ENCODE measurements at regions not wholly inside any gene's neighbourhood (a gene's known extent, or its start where the extent isn't known, plus 50 kb on each side); places are given as distances from the start of the nearest gene placed in this dataset.

DNA sequence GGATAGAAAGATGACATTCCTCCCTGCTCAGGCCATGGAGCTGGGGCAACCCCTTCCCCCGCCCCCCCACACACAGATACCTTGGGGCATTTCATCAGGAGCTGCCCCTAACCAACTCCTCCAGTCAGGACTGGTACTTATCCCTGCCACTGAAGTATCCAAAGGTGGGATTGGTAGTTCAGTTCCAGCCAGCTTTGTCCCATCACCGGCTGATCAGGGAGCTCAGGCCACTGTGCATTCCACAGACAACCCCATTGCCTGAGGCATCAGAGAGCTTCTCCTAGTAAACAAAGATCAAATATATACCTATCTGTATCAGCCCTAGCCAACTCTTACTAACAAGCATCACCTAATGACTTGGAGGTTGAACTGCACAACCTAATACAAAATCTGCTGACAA lies 218.2 kb upstream of the FMR1 start:
- no peak overlapping the region for H3K4me3 Mint-ChIP-seq
- no peaks in the 10 kb centered on the region for H3K9me3 ChIP-seq (ENCODE audit: control insufficient read depth in 1 of 2, low read length in 2 of 2)
- ChIA-PET POLR2A (ENCODE audit: partially characterized antibody) (no interaction called here), CTCF (ENCODE audit: partially characterized antibody) (no interaction called here)
- no peaks in the 10 kb centered on the region for H3K36me3 Mint-ChIP-seq
- no peak overlapping the region for H3K27ac ChIP-seq (ENCODE audit: low read depth, low read length)
- no peaks in the 10 kb centered on the region for H3K4me1 ChIP-seq (ENCODE audit: insufficient read depth, low read length)
- H3K36me3 ChIP-seq (ENCODE audit: insufficient read depth, low read length): no peaks in the 10 kb centered on the region
- peaks cover 0 to 17% (median 5%) of the 10 kb centered on the region in 8 donors for H3K9me3 Mint-ChIP-seq
- no peaks in the 10 kb centered on the region for H3K4me1 Mint-ChIP-seq
- H3K27me3 ChIP-seq (ENCODE audit: insufficient read depth, low read length): no peaks in the 10 kb centered on the region
- no peak overlapping the region for H3K4me3 ChIP-seq (ENCODE audit: low read length in 2 of 2)
- intact Hi-C loops (cut with micrococcal nuclease): no loop called here
- no peak overlapping the region for H3K27ac Mint-ChIP-seq
- H3K27me3 Mint-ChIP-seq: no peaks in the 10 kb centered on the region
- no peak for DNase-seq

DNA sequence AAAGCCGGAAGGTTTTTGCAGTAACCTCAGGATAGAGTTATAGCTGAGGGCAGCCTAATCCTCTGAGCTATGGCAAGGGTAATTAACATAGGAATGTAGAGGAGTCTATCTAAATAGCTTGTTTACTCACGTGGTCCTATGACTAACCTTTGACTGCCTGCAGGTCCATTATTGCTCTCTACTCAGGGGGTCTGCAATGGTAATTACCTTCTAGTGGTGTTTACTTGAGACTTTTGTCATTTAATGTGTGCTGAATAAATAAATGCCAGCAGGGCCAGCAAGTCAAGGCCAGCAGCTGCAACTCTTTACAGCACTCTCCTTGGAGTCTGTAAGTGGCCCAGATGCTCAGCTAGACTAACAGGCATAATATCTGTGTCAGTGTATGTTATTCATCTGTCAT lies 212.7 kb upstream of the FMR1 start:
- H3K9me3 ChIP-seq (ENCODE audit: control insufficient read depth in 1 of 2, low read length in 2 of 2): no peaks in the 10 kb centered on the region
- ChIA-PET CTCF (ENCODE audit: partially characterized antibody) (no interaction called here), POLR2A (ENCODE audit: partially characterized antibody) (no interaction called here)
- Mint-ChIP-seq H3K4me3 (no peak overlapping the region), H3K27ac (no peak overlapping the region), H3K36me3 (no peaks in the 10 kb centered on the region), H3K27me3 (no peaks in the 10 kb centered on the region), H3K4me1 (no peaks in the 10 kb centered on the region), H3K9me3 (peaks cover 0 to 8% (median 2%) of the 10 kb centered on the region in 8 donors)
- intact Hi-C loops (cut with micrococcal nuclease): no loop called here
- H3K4me3 ChIP-seq (ENCODE audit: low read length in 2 of 2): no peak overlapping the region
- H3K36me3 ChIP-seq (ENCODE audit: insufficient read depth, low read length): no peaks in the 10 kb centered on the region
- H3K4me1 ChIP-seq (ENCODE audit: insufficient read depth, low read length): no peaks in the 10 kb centered on the region
- H3K27me3 ChIP-seq (ENCODE audit: insufficient read depth, low read length): no peaks in the 10 kb centered on the region
- no peak for DNase-seq
- H3K27ac ChIP-seq (ENCODE audit: low read depth, low read length): no peak overlapping the region

DNA sequence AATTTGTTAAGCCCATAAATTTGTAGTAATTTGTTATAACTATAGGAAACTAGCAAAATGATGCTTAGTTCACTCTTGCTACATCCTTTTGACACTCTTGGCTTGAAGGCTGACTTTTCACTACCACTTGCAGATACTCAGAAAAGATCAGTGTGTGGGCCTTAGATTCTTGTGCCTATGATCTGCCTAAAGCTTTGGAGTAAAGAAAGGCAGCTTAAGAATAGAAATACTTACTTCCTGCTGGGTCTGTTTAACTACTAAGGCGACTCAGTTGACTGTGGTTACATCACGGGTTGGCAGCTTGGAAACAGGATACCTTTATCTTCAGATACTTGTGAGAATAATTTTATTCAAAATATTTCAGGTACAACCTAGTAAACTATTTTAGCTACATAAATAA lies 201.4 kb upstream of the FMR1 start:
- Mint-ChIP-seq H3K4me3 (no peak overlapping the region), H3K9me3 (peaks cover 0 to 2% (median 0%) of the 10 kb centered on the region in 8 donors), H3K4me1 (no peaks in the 10 kb centered on the region), H3K27me3 (no peaks in the 10 kb centered on the region), H3K36me3 (no peaks in the 10 kb centered on the region), H3K27ac (no peak overlapping the region)
- DNase-seq: no peak
- CTCF ChIA-PET (ENCODE audit: partially characterized antibody): no interaction called here
- no peaks in the 10 kb centered on the region for H3K36me3 ChIP-seq (ENCODE audit: insufficient read depth, low read length)
- H3K27me3 ChIP-seq (ENCODE audit: insufficient read depth, low read length): no peaks in the 10 kb centered on the region
- no peaks in the 10 kb centered on the region for H3K4me1 ChIP-seq (ENCODE audit: insufficient read depth, low read length)
- POLR2A ChIA-PET (ENCODE audit: partially characterized antibody): no interaction called here
- H3K9me3 ChIP-seq (ENCODE audit: control insufficient read depth in 1 of 2, low read length in 2 of 2): no peaks in the 10 kb centered on the region
- H3K4me3 ChIP-seq (ENCODE audit: low read length in 2 of 2): no peak overlapping the region
- H3K27ac ChIP-seq (ENCODE audit: low read depth, low read length): no peak overlapping the region
- intact Hi-C loops (cut with micrococcal nuclease): no loop called here

DNA sequence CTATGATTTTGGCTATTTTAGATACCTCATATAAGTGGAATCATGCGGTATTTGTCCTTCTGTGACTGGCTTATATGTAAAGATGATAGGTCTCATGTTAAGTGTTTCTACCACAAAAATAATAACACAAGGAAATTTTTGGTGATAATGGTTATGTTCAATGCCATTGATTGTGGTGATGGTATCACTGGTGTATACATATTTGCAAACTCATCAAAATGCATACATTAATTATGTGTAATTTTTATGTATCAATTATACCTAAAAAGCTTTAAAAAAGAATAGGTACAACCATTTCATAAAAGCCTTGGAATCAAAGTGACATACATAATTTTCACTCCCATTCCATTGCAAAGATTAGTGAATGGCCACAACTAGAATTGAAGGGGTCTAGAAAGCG lies 178.3 kb upstream of the FMR1 start:
- DNase-seq: no peak
- Histone ChIP-seq H3K36me3 (ENCODE audit: insufficient read depth, low read length) (no peaks in the 10 kb centered on the region), H3K4me3 (ENCODE audit: low read length in 2 of 2) (no peak overlapping the region), H3K27ac (ENCODE audit: low read depth, low read length) (no peak overlapping the region), H3K4me1 (ENCODE audit: insufficient read depth, low read length) (no peaks in the 10 kb centered on the region), H3K27me3 (ENCODE audit: insufficient read depth, low read length) (no peaks in the 10 kb centered on the region), H3K9me3 (ENCODE audit: control insufficient read depth in 1 of 2, low read length in 2 of 2) (no peaks in the 10 kb centered on the region)
- peaks cover 0 to 7% (median 6%) of the 10 kb centered on the region in 4 donors for H3K4me1 Mint-ChIP-seq
- ChIA-PET CTCF (ENCODE audit: partially characterized antibody) (interaction anchor here (0.5 kb wide), 1 partner anchor 14 kb away, joined by 3 read pairs; no protein-coding TSS in a partner anchor), POLR2A (ENCODE audit: partially characterized antibody) (no interaction called here)
- no peaks in the 10 kb centered on the region for H3K27me3 Mint-ChIP-seq
- peaks cover 0 to 1% (median 0%) of the 10 kb centered on the region in 8 donors for H3K9me3 Mint-ChIP-seq
- no peaks in the 10 kb centered on the region for H3K36me3 Mint-ChIP-seq
- H3K27ac Mint-ChIP-seq: no peak overlapping the region
- peak overlapping the region in 1 of 8 donors; percentile 18 for H3K4me3 Mint-ChIP-seq
- intact Hi-C loops (cut with micrococcal nuclease): no loop called here

DNA sequence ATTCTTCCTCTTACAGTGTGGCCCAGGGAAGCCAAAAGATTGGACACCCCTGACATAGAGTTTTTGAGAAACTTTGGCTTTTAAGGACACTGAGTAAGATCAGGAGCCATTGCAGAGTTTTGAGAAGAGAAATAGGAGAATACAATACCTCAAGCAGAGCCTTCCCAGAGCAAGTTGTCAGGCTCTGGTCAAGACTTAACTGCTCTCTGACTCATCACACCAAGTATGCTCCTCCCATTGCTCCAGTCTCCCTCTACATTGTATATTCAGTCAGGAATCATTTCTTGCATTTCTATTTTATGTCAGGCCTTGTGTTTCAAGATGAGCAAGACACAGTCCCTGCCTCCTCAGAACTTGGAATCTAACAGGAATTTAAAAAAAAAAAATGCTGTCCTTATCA lies 176.4 kb upstream of the FMR1 start:
- H3K27me3 ChIP-seq (ENCODE audit: insufficient read depth, low read length): no peaks in the 10 kb centered on the region
- Mint-ChIP-seq H3K27me3 (no peaks in the 10 kb centered on the region), H3K36me3 (no peaks in the 10 kb centered on the region), H3K4me1 (peaks cover 0 to 10% (median 7%) of the 10 kb centered on the region in 4 donors), H3K27ac (no peak overlapping the region), H3K4me3 (no peak overlapping the region), H3K9me3 (peaks cover 0 to 1% (median 0%) of the 10 kb centered on the region in 8 donors)
- no peak overlapping the region for H3K4me3 ChIP-seq (ENCODE audit: low read length in 2 of 2)
- POLR2A ChIA-PET (ENCODE audit: partially characterized antibody): no interaction called here
- intact Hi-C loops (cut with micrococcal nuclease): no loop called here
- H3K9me3 ChIP-seq (ENCODE audit: control insufficient read depth in 1 of 2, low read length in 2 of 2): no peaks in the 10 kb centered on the region
- H3K4me1 ChIP-seq (ENCODE audit: insufficient read depth, low read length): no peaks in the 10 kb centered on the region
- no peaks in the 10 kb centered on the region for H3K36me3 ChIP-seq (ENCODE audit: insufficient read depth, low read length)
- no peak overlapping the region for H3K27ac ChIP-seq (ENCODE audit: low read depth, low read length)
- CTCF ChIA-PET (ENCODE audit: partially characterized antibody): no interaction called here
- no peak for DNase-seq

DNA sequence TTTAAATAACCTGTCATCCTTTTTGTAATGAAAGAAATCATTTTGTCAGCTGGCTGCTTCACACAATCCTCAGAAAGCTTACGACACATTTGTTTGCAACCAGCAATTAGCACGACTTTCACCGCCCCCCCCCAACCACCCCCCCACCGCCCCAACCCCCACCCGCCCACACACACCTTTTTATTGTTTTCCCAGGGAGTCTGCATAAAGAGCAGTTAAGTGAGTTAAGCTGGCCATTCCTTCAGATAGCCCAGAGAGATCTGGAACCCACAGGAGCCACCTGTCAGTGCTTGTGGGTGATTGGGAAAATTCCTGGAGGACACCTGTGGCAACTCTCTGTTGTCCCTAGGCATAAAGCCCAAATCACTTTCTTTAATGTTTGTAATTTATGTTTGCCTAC lies 175.7 kb upstream of the FMR1 start:
- Histone ChIP-seq H3K36me3 (ENCODE audit: insufficient read depth, low read length) (no peaks in the 10 kb centered on the region), H3K9me3 (ENCODE audit: control insufficient read depth in 1 of 2, low read length in 2 of 2) (no peaks in the 10 kb centered on the region), H3K27ac (ENCODE audit: low read depth, low read length) (no peak overlapping the region), H3K4me1 (ENCODE audit: insufficient read depth, low read length) (no peaks in the 10 kb centered on the region), H3K27me3 (ENCODE audit: insufficient read depth, low read length) (no peaks in the 10 kb centered on the region), H3K4me3 (ENCODE audit: low read length in 2 of 2) (no peak overlapping the region)
- intact Hi-C loops (cut with micrococcal nuclease): no loop called here
- H3K9me3 Mint-ChIP-seq: peaks cover 0 to 2% (median 0%) of the 10 kb centered on the region in 8 donors
- ChIA-PET POLR2A (ENCODE audit: partially characterized antibody) (no interaction called here), CTCF (ENCODE audit: partially characterized antibody) (no interaction called here)
- DNase-seq: no peak
- no peak overlapping the region for H3K4me3 Mint-ChIP-seq
- H3K36me3 Mint-ChIP-seq: no peaks in the 10 kb centered on the region
- no peak overlapping the region for H3K27ac Mint-ChIP-seq
- H3K27me3 Mint-ChIP-seq: no peaks in the 10 kb centered on the region
- peaks cover 0 to 11% (median 7%) of the 10 kb centered on the region in 4 donors for H3K4me1 Mint-ChIP-seq

DNA sequence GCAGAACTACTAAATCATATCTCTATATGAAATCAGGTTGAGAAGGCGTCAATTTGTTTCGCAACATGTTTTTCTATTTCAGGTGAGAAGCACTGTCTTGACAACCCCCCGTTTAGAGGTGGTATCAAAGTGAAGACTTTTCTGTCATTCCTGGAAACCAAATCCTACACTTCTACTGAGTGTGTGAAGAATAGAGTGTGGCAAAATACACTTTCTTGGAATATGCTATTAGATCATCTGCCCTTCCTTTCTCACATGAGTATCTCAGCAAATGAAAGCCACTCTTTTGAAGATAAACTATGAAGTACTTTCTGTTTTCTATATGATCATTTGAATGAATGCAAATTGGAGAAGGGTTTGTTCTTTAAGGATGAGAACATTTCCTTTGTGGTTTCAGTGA lies 174.0 kb upstream of the FMR1 start:
- Mint-ChIP-seq H3K4me3 (peak overlapping the region in 3 of 8 donors; percentile 2 to 37 (median 3)), H3K27me3 (no peaks in the 10 kb centered on the region), H3K27ac (peak overlapping the region in 1 of 7 donors; percentile 33), H3K9me3 (peaks cover 0 to 2% (median 0%) of the 10 kb centered on the region in 8 donors), H3K36me3 (no peaks in the 10 kb centered on the region), H3K4me1 (peaks cover 0 to 13% (median 7%) of the 10 kb centered on the region in 4 donors)
- ChIA-PET CTCF (ENCODE audit: partially characterized antibody) (no interaction called here), POLR2A (ENCODE audit: partially characterized antibody) (no interaction called here)
- no peak overlapping the region for H3K4me3 ChIP-seq (ENCODE audit: low read length in 2 of 2)
- H3K9me3 ChIP-seq (ENCODE audit: control insufficient read depth in 1 of 2, low read length in 2 of 2): no peaks in the 10 kb centered on the region
- no peak overlapping the region for H3K27ac ChIP-seq (ENCODE audit: low read depth, low read length)
- DNase-seq: no peak
- no peaks in the 10 kb centered on the region for H3K36me3 ChIP-seq (ENCODE audit: insufficient read depth, low read length)
- H3K4me1 ChIP-seq (ENCODE audit: insufficient read depth, low read length): no peaks in the 10 kb centered on the region
- H3K27me3 ChIP-seq (ENCODE audit: insufficient read depth, low read length): no peaks in the 10 kb centered on the region
- intact Hi-C loops (cut with micrococcal nuclease): no loop called here

DNA sequence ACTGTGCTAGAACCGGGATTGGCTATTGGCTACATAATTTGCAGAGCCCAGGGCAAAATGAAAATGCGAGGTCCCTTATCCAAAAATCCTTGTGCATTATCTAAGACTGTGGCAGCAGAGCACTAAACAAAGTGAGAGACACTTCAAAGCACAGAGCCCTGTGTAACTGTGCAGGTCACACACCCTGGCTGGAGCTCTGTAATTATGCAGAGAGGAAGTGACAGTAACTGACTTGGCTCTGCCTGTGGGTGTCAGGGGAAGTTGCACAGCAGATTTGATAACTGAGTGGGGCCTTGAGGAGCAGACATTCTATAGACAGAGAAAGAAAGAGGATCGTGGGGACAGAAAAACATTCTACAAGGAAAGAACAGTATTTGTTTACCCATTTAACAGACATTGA lies 173.5 kb upstream of the FMR1 start:
- Mint-ChIP-seq H3K4me3 (peak overlapping the region in 4 of 8 donors; percentile 0 to 43 (median 20)), H3K36me3 (no peaks in the 10 kb centered on the region), H3K4me1 (peaks cover 0 to 13% (median 7%) of the 10 kb centered on the region in 4 donors), H3K27ac (peak overlapping the region in 5 of 7 donors; percentile 4 to 54 (median 29)), H3K27me3 (no peaks in the 10 kb centered on the region), H3K9me3 (peaks cover 0 to 2% (median 0%) of the 10 kb centered on the region in 8 donors)
- no peak for DNase-seq
- POLR2A ChIA-PET (ENCODE audit: partially characterized antibody): no interaction called here
- Histone ChIP-seq H3K27ac (ENCODE audit: low read depth, low read length) (no peak overlapping the region), H3K9me3 (ENCODE audit: control insufficient read depth in 1 of 2, low read length in 2 of 2) (no peaks in the 10 kb centered on the region), H3K4me1 (ENCODE audit: insufficient read depth, low read length) (no peaks in the 10 kb centered on the region), H3K4me3 (ENCODE audit: low read length in 2 of 2) (no peak overlapping the region), H3K36me3 (ENCODE audit: insufficient read depth, low read length) (no peaks in the 10 kb centered on the region), H3K27me3 (ENCODE audit: insufficient read depth, low read length) (no peaks in the 10 kb centered on the region)
- CTCF ChIA-PET (ENCODE audit: partially characterized antibody): no interaction called here
- intact Hi-C loops (cut with micrococcal nuclease): no loop called here
